OCI-LY1 (cell line): ENCODE measurements at regions not wholly inside any gene's neighbourhood (a gene's known extent, or its start where the extent isn't known, plus 50 kb on each side); places are given as distances from the start of the nearest gene placed in this dataset.

Experiments used
- H2AFZ ChIP-seq: fragments of 200-600 bp; sonication (generic), shearing (Covaris generic); 2 replicates; pipeline ENCODE4 v1.6.0; 2014; ENCODE audit warnings: antibody characterized with exemption, mild to moderate bottlenecking, low read length
- H3F3A ChIP-seq: fragments of 200-600 bp; sonication (generic), shearing (Covaris generic); 2 replicates; pipeline ENCODE4 v1.6.0; 2014; ENCODE audit warnings: mild to moderate bottlenecking, antibody characterized with exemption, low read length, moderate library complexity; ENCODE audit not compliant: insufficient read depth
- H3K27ac ChIP-seq: fragments of 200-600 bp; sonication (generic); 2 replicates; pipeline ENCODE4 v1.5.1; 2014; ENCODE audit warnings: low read length, mixed run types, mild to moderate bottlenecking, low read depth; ENCODE audit not compliant: poor library complexity, severe bottlenecking
- H3K27me3 ChIP-seq: fragments of 200-600 bp; sonication (generic); 2 replicates; pipeline ENCODE4 v1.6.0; 2014; ENCODE audit warnings: antibody characterized with exemption, mild to moderate bottlenecking, low read length, moderate library complexity; ENCODE audit not compliant: insufficient read depth
- H3K36me3 ChIP-seq: fragments of 200-600 bp; sonication (generic); 2 replicates; pipeline ENCODE4 v1.6.1; 2014; ENCODE audit warnings: mild to moderate bottlenecking, antibody characterized with exemption, low read length, moderate library complexity, mixed read lengths; ENCODE audit not compliant: insufficient read depth
- H3K4me1 ChIP-seq: fragments of 200-600 bp; sonication (generic); 2 replicates; pipeline ENCODE4 v1.5.1; 2014; ENCODE audit warnings: mild to moderate bottlenecking, low read length, moderate library complexity; ENCODE audit not compliant: insufficient read depth, severe bottlenecking
- H3K4me2 ChIP-seq: fragments of 200-600 bp; sonication (generic), shearing (Covaris generic); 2 replicates; pipeline ENCODE4 v1.6.1; 2014; ENCODE audit warnings: low read length
- H3K4me3 ChIP-seq: fragments of 200-600 bp; sonication (generic); 2 replicates; pipeline ENCODE4 v1.5.1; 2014; ENCODE audit warnings: low read length, low read depth, mild to moderate bottlenecking, mixed read lengths; ENCODE audit not compliant: poor library complexity, severe bottlenecking
- H3K79me2 ChIP-seq: fragments of 200-600 bp; shearing (Covaris generic); 2 replicates; pipeline ENCODE4 v1.6.1; 2016; ENCODE audit warnings: mixed run types, low read length, mixed read lengths; ENCODE audit not compliant: insufficient read depth
- H3K9ac ChIP-seq: fragments of 200-600 bp; sonication (generic), shearing (Covaris generic); 2 replicates; pipeline ENCODE4 v1.6.1; 2014; ENCODE audit warnings: mild to moderate bottlenecking, low read length, mixed read lengths
- H3K9me2 ChIP-seq: fragments of 200-600 bp; sonication (generic), shearing (Covaris generic); 2 replicates; pipeline ENCODE4 v1.6.1; 2014; ENCODE audit warnings: low read depth, mild to moderate bottlenecking, low read length, mixed read lengths
- H3K9me3 ChIP-seq: fragments of 200-600 bp; shearing (Covaris generic); 2 replicates; pipeline ENCODE4 v1.6.1; 2014; ENCODE audit warnings: low read length, mixed read lengths
- H4K20me1 ChIP-seq: fragments of 200-600 bp; sonication (generic), shearing (Covaris generic); 2 replicates; pipeline ENCODE4 v1.6.0; 2016; ENCODE audit warnings: mild to moderate bottlenecking, low read length; ENCODE audit not compliant: insufficient read depth
- EZH2 ChIP-seq: fragments of 200-600 bp; sonication (generic), shearing (Covaris generic); IDR thresholded peaks from 2 replicates; pipeline ENCODE4 v1.8.0; 2017; ENCODE audit warnings: borderline replicate concordance, mixed run types, mild to moderate bottlenecking, antibody characterized with exemption, low read length, moderate library complexity, mixed read lengths
- TF ChIP-seq, protein P1 (sequence below): fragments of 200-600 bp; sonication (generic), shearing (Covaris generic); IDR thresholded peaks from 2 replicates; pipeline ENCODE4 v1.5.1; 2017; ENCODE audit warnings: mild to moderate bottlenecking, antibody characterized with exemption, low read length, moderate library complexity, mixed read lengths

DNA sequence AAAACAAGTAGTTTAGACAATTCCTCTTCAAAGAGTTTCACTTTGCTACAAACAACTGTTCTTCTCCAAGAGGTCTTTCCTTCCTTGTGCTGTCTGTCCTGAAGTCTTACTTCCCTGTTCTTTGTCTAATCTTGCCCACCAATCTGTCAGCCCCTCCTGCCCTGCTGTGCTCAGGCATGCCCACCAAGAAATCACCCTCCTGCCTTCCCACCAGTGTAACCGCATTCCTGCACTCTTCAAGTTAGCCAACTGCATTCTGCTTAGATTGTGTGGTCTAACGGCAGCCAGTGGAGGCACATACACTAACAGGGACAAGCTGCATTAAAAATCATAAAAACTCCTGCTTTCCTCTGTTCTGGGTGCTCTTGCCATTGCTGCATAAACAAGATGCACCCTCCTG, 215.9 kb upstream of the RBMY1B start:
- Histone ChIP-seq H3K36me3 (no peaks in the 10 kb centered on the region), H4K20me1 (no peaks in the 10 kb centered on the region), H3K9me2 (no peaks in the 10 kb centered on the region), H3K4me1 (no peaks in the 10 kb centered on the region), H3K4me2 (no peak overlapping the region), H3K9me3 (no peaks in the 10 kb centered on the region), H3K4me3 (no peak overlapping the region), H2AFZ (no peak overlapping the region), H3K79me2 (no peaks in the 10 kb centered on the region), H3K27ac (no peak overlapping the region), H3K27me3 (no peaks in the 10 kb centered on the region), H3F3A (no peaks in the 10 kb centered on the region), H3K9ac (no peak overlapping the region)
- TF ChIP-seq EZH2 = no peak

DNA sequence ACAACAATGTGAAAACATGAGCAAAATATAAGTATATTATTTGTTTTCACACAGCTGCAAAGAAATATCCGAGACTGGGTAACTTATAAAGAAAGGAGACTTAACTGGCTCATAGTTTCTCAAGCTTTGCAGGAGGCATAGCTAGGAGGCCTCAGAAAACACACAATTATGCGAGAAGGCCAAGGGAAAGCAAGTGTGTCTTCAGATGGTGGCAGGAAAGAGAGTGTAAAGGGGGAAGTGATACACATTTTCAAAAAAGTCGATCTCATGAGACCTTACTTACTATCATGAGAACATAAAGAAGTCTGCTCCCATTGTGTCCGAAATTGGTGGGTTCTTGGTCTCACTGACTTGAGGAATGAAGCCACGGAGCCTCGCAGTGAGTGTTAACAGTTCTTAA, 208.9 kb upstream of the RBMY1B start:
- no peaks in the 10 kb centered on the region for H3K9me2 ChIP-seq
- no peaks in the 10 kb centered on the region for H3K27me3 ChIP-seq
- no peak overlapping the region for H3K4me2 ChIP-seq

DNA sequence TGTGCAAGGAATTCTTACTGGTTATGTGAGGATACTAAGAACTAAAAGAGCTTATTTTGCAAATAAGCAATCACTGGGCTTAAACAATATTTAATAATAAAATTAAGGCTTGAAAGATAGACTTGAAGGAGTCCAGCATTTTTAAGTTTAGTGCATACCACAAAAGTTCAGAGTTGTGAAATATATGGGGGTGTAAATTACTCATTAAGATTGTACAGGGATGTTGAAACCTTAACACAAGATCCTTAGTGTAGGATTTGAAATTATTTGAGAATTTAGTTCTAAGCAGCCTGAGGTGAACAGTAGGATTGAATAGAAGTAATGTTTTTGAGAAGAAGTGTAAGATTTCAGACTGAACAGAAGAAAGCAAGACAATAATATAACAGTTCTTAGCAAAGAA, 195.8 kb upstream of the RBMY1B start:
- H2AFZ ChIP-seq = no peak overlapping the region
- H3K9me3 ChIP-seq = no peaks in the 10 kb centered on the region
- H3K4me1 ChIP-seq = no peaks in the 10 kb centered on the region
- H4K20me1 ChIP-seq = no peaks in the 10 kb centered on the region
- H3K9me2 ChIP-seq = no peaks in the 10 kb centered on the region
- no peak overlapping the region for H3K4me3 ChIP-seq
- TF ChIP-seq, protein P1, sequence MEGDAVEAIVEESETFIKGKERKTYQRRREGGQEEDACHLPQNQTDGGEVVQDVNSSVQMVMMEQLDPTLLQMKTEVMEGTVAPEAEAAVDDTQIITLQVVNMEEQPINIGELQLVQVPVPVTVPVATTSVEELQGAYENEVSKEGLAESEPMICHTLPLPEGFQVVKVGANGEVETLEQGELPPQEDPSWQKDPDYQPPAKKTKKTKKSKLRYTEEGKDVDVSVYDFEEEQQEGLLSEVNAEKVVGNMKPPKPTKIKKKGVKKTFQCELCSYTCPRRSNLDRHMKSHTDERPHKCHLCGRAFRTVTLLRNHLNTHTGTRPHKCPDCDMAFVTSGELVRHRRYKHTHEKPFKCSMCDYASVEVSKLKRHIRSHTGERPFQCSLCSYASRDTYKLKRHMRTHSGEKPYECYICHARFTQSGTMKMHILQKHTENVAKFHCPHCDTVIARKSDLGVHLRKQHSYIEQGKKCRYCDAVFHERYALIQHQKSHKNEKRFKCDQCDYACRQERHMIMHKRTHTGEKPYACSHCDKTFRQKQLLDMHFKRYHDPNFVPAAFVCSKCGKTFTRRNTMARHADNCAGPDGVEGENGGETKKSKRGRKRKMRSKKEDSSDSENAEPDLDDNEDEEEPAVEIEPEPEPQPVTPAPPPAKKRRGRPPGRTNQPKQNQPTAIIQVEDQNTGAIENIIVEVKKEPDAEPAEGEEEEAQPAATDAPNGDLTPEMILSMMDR = no peak
- TF ChIP-seq EZH2 = no peak
- no peaks in the 10 kb centered on the region for H3K27me3 ChIP-seq
- H3K4me2 ChIP-seq = no peak overlapping the region
- H3K27ac ChIP-seq = no peak overlapping the region
- no peaks in the 10 kb centered on the region for H3K36me3 ChIP-seq
- no peaks in the 10 kb centered on the region for H3F3A ChIP-seq
- H3K79me2 ChIP-seq = no peaks in the 10 kb centered on the region
- H3K9ac ChIP-seq = no peak overlapping the region

More for the DNA sequence above, 208.9 kb upstream of the RBMY1B start:
- no peak overlapping the region for H3K27ac ChIP-seq
- no peaks in the 10 kb centered on the region for H4K20me1 ChIP-seq
- H2AFZ ChIP-seq = no peak overlapping the region
- H3K36me3 ChIP-seq = no peaks in the 10 kb centered on the region
- no peaks in the 10 kb centered on the region for H3K9me3 ChIP-seq
- no peak overlapping the region for H3K9ac ChIP-seq
- no peaks in the 10 kb centered on the region for H3K79me2 ChIP-seq
- no peak overlapping the region for H3K4me3 ChIP-seq
- no peaks in the 10 kb centered on the region for H3F3A ChIP-seq
- no peak for TF ChIP-seq EZH2
- TF ChIP-seq, protein P1 = no peak
- no peaks in the 10 kb centered on the region for H3K4me1 ChIP-seq
